Stimulated activated CD4-positive, alpha-beta T cell treated with anti-CD3 and anti-CD28 coated beads, Interleukin-12 subunit alpha, Interleukin-12 subunit beta, amount 100 ng/mL, for 24 hours (primary cell): ENCODE measurements at regions not wholly inside any gene's neighbourhood (a gene's known extent, or its start where the extent isn't known, plus 50 kb on each side); places are given as distances from the start of the nearest gene placed in this dataset.
A peak's percentile ranks its signal among the peaks of the same experiment; 100 is the strongest.
"Not testable (repeated sequence)": the region's sequence is repeated elsewhere in the genome, so short reads cannot be mapped to it uniquely, and the experiment has no call there.

ENCODE experiments used
- DNase-seq, 2 experiments: peaks; one replicate each; pipeline ENCODE4 v3.0.0-alpha.2; 2020; ENCODE audit warnings: low read depth in 2 of 2

DNA sequence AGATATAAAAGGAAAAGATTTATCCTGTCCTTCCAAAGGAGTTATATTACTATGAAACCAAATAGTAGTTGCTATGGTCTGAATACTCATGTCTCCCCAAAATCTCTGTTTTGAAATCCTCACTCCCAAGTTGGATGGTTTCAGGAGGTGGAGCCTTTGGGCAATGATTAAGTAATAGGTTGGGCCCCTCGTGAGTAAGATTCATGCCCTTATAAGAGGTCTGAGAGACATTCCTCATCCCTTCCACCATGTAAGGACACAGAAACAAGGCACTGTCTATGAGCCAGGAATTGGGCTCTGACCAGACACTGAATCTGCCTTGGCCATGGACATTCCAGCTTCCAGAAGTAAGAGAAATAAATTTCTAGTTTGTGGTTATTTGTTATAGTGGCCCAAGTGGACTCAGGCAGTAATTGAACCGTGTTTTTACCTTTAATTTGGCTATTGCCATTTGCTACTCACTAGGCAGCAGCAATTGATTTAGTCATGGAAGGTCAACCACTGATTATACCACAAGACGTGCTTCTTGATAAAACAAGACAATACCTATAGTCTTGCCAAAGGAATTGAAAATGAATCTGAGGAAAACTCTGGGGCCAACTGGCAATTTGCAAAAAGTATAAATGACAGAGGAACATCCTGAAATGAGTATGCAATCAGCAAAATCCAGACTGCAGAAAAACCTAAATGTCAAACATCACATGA is 717.4 kb upstream of the SPRY2 start:
- no peak for DNase-seq

DNA sequence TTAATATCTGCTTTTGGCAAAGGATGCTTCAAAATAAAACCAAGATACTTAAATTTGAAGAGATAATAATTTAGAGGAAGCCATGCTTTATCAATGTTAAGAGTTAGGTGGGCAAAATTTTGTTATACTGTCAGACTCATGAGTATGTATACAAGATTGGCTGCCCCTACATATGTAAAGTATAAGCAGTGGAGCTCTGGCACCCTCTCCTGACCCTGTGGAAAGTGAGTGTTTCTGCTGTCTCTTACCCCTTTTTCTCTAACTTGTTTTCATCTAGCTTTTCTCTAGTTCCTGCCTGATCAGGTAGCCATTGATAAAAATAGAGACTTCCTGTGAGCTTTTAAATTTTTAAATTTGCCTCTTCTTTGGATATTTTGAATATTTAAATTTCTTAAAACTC is 710.9 kb upstream of the SPRY2 start:
- no peak for DNase-seq

DNA sequence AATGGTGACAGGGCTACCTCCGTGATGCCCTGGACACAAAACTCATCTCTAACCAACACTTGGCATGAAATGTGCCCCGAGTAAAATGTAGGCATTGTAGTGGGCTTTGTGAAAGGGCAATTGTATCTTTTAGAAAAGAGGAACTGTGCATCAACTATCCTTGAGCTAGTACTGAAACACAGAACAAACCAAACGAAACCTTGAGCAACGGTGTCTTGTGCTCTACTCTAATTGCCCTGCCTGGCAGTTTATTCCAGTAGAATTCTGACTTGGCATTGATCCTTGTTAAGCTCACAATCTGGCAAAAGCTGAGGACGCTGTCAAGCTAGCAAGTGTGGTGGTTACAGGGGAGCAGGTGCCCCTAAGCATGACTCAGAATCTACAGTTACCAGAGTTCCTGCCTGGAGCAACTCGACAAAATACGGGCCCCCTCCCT is 707.1 kb upstream of the SPRY2 start:
- no peak for DNase-seq

DNA sequence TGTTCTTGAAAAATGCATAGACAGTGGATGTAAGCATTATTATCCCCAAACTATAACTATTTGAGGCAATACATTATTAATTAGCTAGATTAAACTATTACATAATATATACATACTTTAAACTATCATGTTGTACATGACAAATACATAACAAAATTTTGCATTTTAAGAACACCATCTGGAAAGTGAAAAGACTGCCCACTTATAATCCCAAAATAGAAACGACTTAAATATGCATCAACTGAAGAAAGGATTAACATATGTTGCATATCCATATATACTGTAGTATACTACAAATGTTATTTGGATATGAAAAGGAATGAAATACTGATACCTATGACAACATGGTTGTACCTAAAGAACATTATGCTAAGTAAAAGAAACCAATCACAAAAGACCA is 700.8 kb upstream of the SPRY2 start:
- no peak for DNase-seq

DNA sequence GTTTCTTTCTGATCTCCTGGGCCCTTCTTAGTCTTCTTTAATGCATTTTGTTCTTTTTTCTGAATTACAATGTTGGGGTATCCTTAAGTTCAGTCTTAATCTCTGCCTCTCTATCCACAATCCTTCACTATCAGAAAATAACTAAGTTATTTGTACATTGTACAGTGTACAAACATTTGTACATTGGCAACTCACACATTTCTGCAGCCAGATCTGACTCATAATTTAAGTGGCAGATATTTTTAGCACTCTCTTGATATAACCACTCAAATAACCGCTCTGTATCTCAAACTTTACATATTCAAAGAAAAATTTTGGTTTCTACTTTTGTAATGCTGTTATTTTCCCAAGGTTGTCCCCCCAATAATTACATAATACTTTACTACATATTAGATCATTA is 691.1 kb upstream of the SPRY2 start:
- DNase-seq, result no peak

DNA sequence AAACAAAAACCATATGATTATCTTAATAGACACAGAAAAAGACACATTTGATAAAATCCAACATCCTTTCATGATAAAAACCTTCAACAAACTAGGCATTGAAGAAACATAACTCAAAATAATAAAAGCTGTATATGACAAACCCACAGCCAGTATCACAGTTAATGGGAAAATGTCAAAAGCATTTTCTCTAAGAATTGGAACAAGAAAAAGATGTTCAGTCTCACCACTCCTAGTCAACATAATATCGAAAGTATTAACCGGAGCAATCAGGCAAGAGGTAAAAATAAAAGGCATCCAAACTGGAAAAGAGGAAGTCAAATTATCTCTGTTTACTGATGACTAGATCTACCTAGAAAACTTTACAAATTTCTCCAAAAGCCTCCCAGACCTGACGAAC is 684.2 kb upstream of the SPRY2 start:
- DNase-seq, result no peak

DNA sequence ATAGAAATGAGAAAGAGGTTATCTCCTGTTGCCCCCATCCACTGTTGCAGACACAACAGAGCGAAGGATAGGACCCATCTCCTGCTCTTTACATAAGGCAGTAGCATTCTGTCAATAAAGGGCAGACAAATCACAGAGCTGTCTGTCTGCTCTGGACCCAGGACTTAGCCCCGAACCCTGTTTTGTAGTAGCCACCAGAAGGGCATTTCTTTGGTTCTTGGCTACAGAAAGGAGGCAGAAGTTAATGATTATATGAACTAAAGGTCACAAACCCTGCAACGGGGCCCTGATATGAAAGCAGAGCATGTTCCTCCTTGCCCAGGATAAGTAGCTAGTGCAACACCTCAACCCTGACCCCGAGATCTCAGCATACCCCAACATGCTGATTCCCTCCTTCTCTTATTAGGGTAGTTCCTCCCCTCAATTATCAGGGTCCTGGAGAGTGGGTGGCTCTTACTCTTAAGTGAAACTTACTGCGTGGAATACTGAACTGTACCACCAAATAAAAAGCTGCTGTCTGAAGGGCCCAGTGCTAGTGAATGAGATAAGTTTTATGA is 680.4 kb upstream of the SPRY2 start:
- DNase-seq, result no peak

DNA sequence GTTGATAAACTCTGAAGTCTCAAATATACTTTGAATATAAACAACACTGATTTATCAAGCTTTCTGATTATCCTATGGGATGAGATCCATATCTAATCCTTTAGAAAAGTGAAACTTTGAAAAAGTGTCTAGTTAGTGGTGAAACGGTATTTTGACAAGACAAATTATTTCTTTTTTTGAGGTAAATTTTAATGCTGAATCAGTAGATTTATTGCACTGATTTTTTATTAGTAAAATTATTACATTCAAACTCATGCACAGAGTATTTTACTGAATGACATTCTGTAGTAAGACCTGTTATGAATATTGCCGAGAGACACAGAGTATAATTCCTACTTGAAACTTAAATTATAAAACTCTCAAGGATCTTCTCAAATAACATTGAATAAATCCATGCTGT is 679.1 kb upstream of the SPRY2 start:
- DNase-seq, result no peak

DNA sequence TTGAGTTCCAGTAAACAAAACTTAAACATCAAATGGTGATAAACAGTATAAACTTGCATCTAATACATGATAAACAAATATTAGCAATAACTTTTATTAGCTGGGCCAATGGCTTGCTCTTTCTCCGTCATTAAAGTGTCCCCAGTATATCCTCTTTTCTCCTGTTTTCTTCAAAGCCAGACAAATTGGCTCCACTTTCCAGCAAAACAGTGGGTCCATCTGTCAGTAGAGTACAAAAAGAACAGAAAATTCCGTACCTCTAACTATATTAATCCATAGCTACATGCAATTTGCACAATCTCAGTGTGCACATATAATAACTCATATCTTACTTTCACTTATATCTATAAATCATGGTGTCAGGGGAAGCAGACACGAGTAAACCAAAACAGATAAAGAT is 678.0 kb upstream of the SPRY2 start:
- DNase-seq, result no peak

DNA sequence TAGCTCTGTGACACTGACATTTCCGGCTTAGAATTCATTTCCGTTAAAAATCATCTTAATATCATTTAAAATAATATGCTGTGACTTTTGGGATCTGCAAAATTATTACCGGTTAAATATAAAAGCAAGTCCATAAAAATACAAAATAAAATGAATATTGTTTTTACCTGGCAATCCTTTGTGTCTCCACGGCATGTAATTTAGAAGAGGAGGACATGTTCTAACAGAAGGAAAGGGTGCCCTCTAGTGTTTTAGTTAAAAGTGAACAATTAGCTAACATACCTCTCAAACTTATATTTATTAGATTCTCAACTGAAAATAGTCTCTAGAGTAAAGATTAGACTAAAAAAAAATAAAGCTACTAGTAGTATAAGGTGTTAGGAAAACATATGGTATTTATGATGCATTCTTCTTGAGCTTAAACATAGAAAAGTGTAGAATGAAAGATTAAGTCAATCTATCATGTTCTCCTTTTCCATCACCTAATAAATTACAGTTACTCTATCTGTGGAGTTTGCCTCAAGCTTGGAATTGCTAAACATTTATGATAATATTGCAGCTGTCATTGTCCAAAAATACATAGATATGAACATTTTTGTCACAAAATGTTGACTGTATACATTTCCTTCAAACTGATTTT is 676.7 kb upstream of the SPRY2 start:
- DNase-seq, result no peak

DNA sequence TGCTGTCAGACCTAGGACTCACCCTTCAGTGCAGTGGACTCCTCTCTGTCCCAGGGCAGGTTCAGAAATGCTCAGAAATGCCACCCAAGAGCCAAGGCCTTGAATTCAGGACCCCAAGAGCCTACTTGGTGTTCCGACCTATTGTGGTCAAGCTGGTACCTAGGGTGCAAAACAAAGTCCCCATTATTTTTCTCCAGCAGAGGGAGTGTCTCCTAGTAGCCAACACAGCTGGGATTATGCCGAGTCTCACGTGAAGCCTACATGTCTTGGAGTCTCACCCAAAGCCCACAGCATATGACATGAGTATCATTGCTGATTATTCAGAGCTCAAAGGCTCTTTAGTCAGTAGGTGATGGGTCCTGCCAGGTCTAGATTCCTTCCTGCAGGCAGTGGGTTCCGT is 671.1 kb upstream of the SPRY2 start:
- no peak for DNase-seq

DNA sequence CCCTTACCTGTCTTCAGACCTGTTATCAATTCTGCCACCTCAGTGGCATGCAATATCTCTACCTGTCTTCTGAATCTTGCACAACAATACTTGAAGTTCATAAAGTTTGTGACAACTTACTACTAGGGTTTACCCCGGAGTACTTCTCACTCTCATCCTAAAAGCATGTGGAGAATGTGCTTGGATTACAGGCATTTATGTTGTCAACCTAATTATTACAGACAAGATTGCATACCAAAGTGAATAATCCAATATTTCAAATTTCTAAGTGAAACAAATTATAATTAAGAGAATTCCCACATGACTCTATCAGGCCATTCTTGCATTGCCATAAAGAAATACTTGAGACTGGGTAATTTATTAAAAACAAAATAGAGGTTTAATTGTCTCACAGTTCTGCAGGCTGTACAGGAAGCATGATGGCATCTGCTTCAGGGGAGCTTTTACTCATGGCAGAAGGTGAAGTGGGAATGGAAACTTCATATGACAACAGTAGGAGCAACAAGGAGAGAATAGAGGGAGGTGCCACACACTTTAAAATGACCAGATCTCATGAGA is 661.0 kb upstream of the SPRY2 start:
- DNase-seq, result no peak

DNA sequence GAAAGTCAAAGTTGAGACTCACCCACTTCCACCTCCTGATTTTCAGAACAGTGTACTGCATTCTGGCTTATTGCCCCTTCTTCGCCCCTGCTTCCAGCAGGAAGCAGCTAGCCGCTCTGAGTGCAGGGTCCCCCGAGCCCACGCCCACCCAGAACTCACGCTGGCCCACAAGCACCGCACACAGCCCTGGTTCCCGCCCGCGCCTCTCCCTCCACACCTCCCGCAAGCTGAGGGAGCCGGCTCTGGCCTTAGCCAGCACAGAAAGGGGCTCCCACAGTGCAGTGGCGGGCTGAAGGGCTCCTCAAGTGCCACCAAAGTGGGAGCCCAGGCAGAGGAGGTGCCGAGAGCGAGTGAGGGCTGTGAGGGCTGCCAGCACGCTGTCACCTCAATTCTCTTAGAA is 657.7 kb upstream of the SPRY2 start:
- not testable (repeated sequence) for DNase-seq

DNA sequence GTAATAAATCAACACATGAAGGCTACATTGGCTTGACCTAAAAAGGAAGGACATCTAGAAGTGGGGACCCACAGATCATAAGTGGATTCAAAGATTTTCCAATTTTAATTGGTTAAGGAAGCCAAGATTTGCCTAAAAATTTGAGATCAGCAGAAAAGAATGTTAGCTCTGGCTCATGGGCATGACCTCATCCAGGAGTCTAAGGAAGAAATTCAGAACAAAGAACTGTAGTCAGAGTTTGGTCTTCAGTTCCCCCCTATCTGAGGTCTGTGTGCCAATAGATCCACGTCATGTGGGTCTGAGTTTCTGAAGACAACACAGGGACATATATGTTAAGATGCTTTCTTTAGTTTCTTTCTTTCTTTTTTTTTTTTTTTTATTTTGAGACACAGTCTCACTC is 648.8 kb upstream of the SPRY2 start:
- no peak for DNase-seq

DNA sequence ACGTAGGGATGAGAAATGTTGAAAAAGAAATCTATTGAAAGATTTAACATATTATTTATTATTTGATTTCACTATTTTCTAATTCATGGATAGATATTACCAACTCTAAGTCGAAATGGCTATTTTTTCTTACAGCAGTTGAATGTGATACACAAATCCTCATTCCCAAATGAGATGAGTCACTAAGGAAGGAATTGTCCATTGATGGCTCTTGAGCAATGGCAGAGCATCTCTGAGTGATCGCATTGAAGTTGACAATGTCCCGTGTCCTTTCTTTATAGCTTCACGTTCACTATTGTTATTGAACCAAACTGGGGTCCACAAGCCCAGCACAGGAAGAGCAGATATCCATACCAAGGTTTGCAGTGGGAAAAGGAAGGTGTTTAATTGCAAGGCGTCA is 648.3 kb upstream of the SPRY2 start:
- DNase-seq, result no peak

DNA sequence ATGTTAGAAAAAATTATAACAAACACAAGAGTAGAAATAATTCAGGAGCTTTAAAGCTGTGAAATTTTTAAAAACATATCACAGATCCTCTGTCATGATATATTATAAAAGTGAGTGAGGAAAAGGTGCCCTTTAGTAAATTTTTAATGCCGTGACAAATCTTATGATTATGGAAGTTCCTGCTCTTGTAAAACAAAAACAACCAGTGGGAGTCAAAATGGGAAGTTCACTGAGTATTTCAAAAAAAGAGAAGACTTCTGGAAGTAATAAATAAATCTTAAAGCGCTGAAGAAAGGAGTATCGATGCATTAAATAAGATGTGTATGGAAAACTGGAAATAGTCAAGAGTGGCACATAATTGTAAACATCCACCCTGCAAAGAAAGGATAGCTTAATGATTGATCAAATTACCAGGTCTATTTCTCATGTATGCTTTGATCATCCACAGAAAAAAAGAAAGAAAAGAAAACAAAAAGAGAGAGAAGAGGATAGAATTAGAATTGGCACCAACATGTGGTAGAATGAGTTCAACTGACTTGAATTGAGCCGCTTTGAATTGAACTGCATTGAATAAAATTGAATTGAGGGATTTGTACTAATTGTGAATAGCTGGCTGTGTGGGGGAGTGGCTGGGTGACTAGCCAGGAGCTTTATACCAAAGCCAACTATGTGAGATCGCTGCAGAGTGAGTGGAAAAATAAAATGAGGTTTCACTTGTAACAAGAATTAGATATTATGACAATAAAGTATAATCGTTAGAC is 647.6 kb upstream of the SPRY2 start:
- DNase-seq, result no peak

DNA sequence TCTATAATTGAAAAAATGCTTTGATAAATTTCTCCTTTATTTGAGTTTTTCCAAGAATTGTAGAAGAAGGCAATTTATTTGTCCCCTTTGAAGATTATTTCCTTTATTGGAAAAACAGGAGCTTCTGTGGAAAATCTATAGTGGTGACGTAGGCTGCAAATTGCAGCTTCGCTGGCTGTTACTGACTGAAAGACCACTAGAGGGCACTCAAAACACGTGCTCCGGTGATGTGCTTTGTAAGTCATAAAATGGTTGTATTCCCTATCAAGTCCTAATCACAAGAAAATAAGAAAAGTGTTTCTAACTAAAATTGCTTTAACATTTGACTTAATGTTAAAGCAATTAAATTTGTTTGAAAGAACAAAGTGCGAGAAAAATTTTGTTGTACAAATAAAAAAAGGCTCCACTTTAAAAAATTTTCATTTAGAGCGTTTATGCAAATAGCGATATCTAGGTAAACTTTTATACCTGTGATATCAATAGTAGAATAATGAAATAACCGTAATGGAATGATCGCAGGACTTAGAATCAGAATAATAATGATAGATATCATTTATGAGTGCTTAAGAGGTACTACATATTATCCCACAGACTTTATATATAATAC is 638.2 kb upstream of the SPRY2 start:
- peak in 1 of 2 experiments; percentile 8 for DNase-seq

DNA sequence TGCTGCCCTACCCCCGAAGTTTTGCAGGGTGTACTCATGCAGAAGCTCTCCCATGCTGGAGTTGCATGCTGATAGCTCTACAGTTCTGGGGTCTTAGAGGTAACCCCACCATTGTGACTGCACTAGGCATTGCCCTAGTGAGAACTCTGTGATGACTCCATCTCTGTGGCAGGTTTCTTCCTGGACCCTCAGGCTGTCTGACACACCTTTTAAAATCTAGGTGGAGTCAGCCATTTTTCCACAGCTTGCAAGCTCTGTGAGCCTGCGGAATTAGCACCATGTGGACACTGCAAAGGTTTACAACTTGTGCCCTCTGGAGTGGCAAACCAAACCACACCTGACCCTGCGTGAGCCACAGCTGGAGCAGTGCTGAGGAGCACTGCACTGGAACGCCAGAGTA is 636.2 kb upstream of the SPRY2 start:
- no peak for DNase-seq

DNA sequence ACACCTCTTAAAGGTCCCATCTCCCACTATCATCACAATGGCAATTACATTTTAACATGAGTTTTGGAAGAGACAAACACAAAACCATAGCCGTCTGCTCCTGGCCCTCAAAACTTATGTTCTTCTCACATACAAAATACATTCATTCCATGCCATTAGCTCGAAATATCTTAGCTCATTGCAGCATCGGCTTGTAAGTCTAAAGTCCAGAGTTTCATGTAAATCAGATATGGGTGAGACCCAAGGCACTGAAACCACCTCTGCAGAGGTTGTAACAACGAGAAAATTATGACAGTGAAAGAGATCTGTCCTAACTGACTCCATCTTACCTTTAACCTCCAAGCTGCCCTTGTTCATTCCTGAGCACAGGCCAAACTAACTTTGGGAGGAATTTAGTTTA is 635.0 kb upstream of the SPRY2 start:
- no peak for DNase-seq

DNA sequence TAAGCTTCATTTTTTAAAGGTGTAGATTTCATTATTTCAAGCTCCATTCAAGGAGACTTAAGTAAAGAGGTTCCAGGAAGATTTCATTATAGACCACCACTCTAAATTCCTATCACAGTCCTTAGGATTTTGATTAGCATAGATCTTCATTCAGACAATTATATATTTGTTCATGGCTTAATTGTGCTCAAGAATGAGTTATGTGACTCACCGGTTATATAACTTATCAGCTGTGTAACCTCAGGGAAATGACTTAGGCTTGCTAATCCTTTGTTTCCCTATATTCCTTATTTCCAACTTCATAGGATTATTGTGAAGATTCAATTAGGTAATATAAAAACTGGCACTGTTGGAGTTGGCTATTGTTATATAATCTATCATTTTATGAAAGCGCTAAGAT is 632.8 kb upstream of the SPRY2 start:
- DNase-seq, result no peak

DNA sequence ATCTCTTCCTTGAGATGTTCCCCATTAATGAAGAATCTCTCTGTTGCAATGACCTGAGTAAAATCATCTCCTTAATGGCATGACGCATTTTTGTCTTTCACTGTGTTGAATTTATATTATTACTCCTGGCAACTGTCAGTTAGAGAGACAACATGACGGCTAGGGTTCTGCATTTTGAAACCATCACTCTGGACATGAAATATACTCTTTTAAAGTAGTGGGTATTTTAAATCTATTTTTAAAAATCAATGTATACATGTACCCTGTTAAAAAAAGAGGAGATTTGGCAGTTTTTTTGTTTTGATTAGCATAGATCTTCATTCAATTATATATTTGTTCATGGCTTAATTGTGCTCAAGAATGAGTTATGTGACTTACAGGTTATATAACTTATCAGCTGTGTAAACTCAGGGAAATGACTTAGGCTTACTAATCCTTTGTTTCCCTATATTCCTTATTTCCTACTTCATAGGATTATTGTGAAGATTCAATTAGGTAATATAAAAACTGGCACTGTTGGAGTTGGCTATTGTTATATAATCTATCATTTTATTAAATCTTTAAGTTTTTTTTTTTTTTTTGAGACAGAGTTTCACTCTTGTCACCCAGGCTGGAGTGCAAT is 632.0 kb upstream of the SPRY2 start:
- no peak for DNase-seq

DNA sequence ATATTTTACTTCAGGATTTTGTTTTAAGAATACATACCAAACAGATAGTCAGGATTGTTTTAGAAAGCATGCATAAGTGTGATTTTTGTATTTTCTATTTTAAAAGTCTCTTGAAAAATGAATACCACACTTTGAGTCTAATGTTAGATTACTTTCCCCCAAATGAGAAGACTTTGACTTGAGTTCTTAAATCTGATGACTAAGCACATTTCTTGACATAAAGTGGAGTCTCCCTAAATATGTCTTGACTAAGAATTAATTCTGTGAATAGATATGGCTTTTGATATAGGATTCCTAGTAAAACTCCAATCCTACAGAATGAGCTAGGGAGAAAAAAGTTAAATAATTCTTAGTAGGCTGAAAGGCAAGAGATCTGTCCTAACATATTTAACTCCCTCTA is 624.2 kb upstream of the SPRY2 start:
- no peak for DNase-seq
